ENCODE measurements at regions not wholly inside any gene's neighbourhood (a gene's known extent, or its start where the extent isn't known, plus 50 kb on each side); places are given as distances from the start of the nearest gene placed in this dataset.
"Not testable (repeated sequence)": the region's sequence is repeated elsewhere in the genome, so short reads cannot be mapped to it uniquely, and the experiment has no call there.

- no peak for DNase-seq (ENCODE audit: low read depth)
Measured at GRCh38 chr22:25395468-25395867, 169.0 kb upstream of the GRK3 start.

- DNase-seq (ENCODE audit: low read depth): no peak
Measured at GRCh38 chr22:25395915-25396314, 168.6 kb upstream of the GRK3 start.

- no peak for DNase-seq (ENCODE audit: low read depth)
Measured at GRCh38 chr22:25396615-25397200, 167.8 kb upstream of the GRK3 start.

DNA sequence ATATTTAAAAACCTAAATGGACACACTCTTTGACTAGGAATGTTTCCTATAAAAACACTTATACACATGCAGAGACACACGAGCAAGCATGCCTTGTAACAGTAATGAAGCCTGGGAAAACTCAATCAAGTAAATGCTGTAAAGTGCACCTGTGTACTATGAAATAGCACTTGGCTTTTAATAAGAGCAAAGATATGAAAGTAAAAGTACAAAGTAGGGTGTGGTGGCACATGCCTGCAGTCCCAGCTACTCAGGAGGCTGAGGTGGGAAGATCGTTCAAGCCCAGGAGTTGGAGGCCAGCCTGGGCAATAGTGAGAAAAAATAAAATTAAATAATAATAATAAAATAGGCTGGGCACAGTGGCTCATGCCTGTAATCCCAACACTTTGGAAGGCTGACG lies 166.9 kb upstream of the GRK3 start:
- DNase-seq (ENCODE audit: low read depth): no peak

- DNase-seq (ENCODE audit: low read depth): peak; percentile 55
Measured at GRCh38 chr22:25398591-25399062, 165.8 kb upstream of the GRK3 start.

DNA sequence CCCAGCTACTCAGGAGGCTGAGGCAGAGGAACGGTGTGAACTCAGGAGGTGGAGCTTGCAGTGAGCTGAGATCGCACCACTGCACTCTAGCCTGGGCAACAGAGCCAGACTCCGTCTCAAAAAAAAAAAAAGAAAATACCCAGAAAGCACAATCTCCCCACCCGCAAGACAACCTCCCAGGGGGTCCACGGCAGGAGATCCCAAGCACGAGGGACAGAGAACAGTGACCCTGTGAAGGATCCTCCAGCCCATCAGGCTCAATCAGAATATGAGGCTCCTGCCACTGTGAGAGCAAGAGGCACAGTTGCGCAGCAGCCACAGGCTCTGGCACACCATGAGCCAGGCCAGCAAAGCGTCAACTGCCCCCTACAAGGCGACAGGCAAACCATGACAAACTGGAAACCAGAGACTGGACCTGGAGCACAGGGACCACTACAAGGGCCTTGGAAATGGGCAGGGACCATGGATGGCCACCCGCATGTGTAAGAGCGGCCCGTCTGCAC lies 164.8 kb upstream of the GRK3 start:
- DNase-seq (ENCODE audit: low read depth): no peak

- no peak for DNase-seq (ENCODE audit: low read depth)
Measured at GRCh38 chr22:25402160-25402500, 162.3 kb upstream of the GRK3 start.

GRCh38 chr22:25402501-25403283 lies 161.8 kb upstream of the GRK3 start:
- DNase-seq (ENCODE audit: low read depth): no peak

DNA sequence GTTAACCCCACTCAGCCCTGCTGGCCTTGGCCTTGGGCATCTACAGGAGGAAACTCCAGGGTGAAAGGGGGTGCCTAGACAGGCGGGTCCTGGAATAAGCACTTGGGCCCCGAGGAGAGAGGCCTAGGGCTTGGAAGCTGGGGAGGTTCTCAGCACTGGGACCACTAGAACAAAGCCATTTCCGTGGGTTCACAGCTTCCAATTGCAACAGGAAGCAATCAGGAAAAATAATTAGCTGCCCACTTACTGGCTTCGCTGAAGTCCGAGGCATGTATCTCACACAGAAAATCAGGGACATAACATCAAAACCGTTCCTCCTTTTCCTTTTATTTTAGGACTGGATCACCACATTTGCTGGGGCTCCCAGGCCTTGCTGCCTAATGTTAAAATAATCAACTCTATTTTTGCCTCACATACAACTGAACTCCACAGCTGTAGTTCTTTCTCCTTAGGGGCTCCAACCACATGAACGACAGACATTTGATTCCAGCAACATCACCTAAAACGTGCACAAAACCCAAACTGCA lies 161.1 kb upstream of the GRK3 start:
- no peak for DNase-seq (ENCODE audit: low read depth)

DNA sequence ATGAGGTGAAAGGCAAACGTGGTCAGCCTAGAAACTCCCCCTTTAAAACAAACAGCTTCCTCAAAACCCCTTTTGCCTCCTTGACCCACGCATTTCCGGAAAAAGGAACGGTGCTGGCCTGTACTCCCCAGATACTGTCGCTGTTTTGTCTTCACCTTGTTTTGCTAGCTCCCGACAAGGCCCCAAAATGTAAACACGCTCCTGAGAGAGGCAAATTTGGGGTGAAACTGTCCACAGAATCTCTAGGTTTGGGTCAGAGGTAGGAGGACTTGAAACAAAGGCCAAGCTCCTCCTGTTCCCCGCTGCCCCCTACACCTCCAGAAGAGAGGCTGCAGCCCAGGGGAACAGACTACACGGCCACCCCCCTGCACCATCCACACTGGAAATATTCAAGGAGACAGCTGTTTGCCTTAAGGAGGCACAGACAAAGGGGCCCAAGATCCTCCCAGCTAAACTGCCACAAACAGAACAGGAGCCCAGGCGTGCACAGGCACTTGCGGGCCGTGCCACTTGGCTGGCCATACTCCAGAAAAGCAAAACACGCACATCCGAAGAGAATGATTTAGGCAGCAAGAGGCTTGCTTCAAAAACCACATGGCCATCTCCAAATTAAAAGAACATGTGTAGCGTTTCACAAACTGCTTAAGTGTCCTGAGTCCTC lies 160.5 kb upstream of the GRK3 start:
- DNase-seq (ENCODE audit: low read depth): peak; percentile 23

GRCh38 chr22:25404556-25404927 lies 159.9 kb upstream of the GRK3 start:
- no peak for DNase-seq (ENCODE audit: low read depth)

DNA sequence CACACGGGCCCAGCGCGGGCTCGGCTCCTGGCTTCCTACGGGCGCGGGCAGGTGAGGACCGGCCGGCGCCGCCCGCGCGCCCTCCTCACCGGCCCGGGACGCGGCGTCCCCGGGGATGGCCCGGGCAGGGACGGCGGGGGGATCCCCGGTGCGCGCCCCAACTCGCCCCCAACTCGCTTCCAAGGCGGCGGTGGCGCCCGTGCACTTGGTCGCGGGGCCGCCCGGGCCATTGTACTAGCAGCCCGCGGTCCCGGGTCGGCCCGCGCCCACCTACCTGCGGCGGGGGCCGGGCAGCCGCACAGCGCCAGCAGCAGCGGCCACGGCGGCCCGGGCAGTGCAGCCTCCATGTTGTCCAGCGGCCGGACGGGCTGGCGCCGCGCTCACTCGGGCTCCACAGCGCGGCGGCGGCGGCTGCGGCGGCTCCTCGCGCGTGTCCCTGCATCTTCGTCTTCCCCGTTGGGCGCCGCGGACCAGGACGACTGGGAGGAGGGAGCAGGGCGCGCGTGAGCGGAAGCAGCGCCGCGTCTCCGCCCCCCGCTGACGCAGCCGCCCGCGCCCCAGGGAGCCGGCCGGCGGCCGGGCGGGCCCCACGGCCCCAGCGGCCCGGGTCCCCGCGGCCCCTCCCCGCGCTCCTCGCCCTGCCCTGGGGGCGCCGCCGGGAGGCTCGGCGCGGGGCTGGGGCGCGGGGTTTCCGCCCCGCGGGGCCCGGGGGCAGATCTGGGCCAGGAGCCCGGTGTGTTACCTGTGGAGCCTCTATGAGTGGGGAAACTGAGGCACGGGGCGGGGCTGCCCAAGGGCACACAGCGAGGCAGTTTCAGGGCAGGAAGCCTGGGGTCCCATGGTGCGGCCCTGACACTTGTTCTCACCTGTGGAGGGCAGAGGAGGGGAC lies 159.3 kb upstream of the GRK3 start:
- DNase-seq (ENCODE audit: low read depth): peak; percentile 24

- no peak for DNase-seq (ENCODE audit: low read depth)
Measured at GRCh38 chr22:25405841-25406509, 158.5 kb upstream of the GRK3 start.

- DNase-seq (ENCODE audit: low read depth): no peak
Measured at GRCh38 chr22:25406510-25407210, 157.8 kb upstream of the GRK3 start.

DNA sequence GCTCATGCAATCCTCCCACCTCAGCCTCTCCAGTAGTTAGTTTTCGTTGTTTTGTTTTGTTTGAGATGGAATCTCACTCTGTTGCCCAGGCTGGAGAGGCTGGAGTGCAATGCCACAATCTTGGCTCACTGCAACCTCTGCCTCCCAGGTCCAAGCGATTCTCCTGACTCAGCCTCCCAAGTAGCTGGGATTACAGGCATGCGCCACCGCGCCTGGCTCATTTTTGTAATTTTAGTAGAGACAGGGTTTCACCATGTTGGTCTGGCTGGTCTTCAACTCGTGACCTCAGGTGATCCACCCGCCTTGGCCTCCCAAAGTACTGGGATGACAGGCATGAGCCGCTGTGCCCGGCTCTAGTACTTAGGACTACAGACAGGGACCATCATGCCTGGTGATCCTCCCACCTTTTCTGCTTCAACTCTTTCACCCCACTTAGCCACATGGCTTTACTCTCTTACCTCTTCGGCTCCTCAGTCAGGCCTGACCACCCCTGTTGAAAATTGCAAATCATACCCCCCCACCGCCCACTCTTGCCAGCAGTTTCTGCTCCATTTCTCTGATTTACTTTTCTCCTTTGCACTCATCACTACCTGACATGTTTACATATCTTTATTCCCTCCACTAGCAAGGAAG lies 157.1 kb upstream of the GRK3 start:
- no peak for DNase-seq (ENCODE audit: low read depth)

DNA sequence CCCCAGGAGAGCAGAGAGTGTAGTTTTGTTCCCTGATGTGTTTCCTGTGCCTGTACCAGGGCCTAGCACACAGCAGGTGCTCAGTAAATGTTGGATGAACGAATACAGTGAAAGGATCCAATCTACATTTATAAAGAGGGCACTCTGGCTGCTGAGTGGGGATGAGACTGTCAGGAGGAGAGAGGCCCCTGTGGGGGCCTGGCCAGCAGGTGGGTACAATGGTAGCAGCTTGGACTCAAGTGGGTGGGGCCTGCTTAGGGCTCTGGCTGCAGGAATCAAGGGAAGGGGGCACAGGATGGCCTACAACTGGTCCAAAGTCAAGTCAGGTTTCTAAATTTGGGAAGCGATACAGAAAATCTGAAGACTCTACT lies 156.6 kb upstream of the GRK3 start:
- no peak for DNase-seq (ENCODE audit: low read depth)

DNA sequence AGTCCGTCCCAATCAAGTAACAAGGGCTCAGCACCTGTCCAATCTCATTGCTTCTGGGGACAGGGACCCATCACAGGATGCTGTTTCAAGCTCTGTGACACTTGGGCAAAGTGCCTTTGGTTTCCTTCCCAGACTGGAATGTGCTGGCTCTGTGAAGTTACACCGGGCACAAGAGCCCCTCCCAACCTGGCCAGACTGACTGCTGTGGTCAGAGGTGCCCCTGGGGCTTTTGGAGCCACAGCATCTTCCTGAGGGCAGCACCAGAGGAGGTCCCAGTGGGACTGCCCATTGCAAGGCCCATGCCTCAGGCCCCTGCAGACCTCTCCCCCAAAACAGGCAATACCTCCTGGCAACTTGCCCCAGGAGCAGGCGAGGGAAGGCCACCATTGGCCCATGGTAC lies 155.2 kb upstream of the GRK3 start:
- no peak for DNase-seq (ENCODE audit: low read depth)

- no peak for DNase-seq (ENCODE audit: low read depth)
Measured at GRCh38 chr22:25410849-25411248, 153.6 kb upstream of the GRK3 start.

DNA sequence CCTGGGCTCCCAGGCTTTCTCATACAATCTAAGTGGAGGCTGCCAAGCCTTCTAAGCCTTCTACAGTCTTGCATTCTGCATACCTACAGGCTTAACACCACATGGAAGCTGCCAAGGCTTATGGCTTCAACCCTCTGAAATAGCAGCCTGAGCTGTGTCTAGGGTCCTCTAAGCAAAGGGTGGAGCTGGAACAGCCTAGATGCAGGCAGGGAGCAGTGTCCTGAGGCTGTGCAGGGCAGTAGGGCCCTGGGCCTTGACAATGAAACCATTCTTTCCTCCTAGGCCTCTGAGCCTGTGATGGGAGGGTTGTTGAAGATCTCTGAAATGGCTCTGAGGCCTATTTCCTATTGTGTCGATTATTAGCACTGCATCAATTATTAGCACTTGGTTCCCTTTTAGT lies 150.9 kb upstream of the GRK3 start:
- no peak for DNase-seq (ENCODE audit: low read depth)

DNA sequence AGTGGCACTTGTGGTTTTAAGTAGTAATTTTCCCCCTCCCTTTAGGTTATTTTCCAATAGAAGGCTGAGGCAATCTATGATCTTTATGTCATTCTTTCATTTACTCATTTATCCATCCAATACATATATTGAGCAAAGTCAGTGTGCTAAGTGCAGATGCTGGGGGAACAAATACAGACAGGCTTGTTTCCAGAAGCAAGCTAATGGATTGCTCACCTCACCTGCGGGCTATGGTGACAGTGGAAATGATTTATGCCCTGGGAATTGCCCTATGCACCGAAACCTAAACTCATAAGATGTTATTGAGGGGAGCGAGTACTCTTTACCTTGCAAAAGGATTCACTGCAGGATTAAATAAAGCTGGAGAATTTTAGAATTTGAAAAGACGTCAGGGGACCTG lies 148.7 kb upstream of the GRK3 start:
- DNase-seq (ENCODE audit: low read depth): not testable (repeated sequence)

Data from HT1080 (cell line).